Astrocyte (in vitro differentiated cells and primary cell): ENCODE measurements at regions not wholly inside any gene's neighbourhood (a gene's known extent, or its start where the extent isn't known, plus 50 kb on each side); places are given as distances from the start of the nearest gene placed in this dataset.

Experiments
- DNase-seq: peaks from one replicate; pipeline ENCODE4 v3.0.0-alpha.2; 2010; ENCODE audit warnings: low read depth
- FAIRE-seq: peaks from 2 replicates; lab custom pipeline; 2011; peaks lifted over from hg19 to GRCh38; lab: Jason Lieb, UNC
- H2AFZ ChIP-seq: 2 replicates; pipeline ENCODE4 v1.6.0; 2012; ENCODE audit warnings: low read depth, low read length, inconsistent platforms
- H3K27ac ChIP-seq: 2 replicates; pipeline ENCODE4 v1.5.1; 2011; ENCODE audit warnings: low read depth, low read length, inconsistent platforms
- H3K27me3 ChIP-seq: 2 replicates; pipeline ENCODE4 v1.6.0; 2011; ENCODE audit warnings: low read length, inconsistent platforms; ENCODE audit not compliant: insufficient read depth
- H3K36me3 ChIP-seq: 2 replicates; pipeline ENCODE4 v1.5.1; 2011; ENCODE audit warnings: low read length, inconsistent platforms; ENCODE audit not compliant: insufficient read depth
- H3K4me1 ChIP-seq: 2 replicates; pipeline ENCODE4 v1.5.1; 2011; ENCODE audit warnings: low read length, inconsistent platforms; ENCODE audit not compliant: insufficient read depth
- H3K4me2 ChIP-seq: 2 replicates; pipeline ENCODE4 v1.6.0; 2012; ENCODE audit warnings: low read length, inconsistent platforms
- H3K4me3 ChIP-seq: 2 replicates; pipeline ENCODE4 v1.5.1; 2011; ENCODE audit warnings: low read depth, mild to moderate bottlenecking, low read length, inconsistent platforms; ENCODE audit not compliant: insufficient read depth
- H3K79me2 ChIP-seq: 2 replicates; pipeline ENCODE4 v1.6.0; 2012; ENCODE audit warnings: mild to moderate bottlenecking, low read length, inconsistent platforms; ENCODE audit not compliant: insufficient read depth
- H3K9ac ChIP-seq: 2 replicates; pipeline ENCODE4 v1.6.0; 2012; ENCODE audit warnings: mild to moderate bottlenecking, low read length, inconsistent platforms
- H3K9me3 ChIP-seq: 2 replicates; pipeline ENCODE4 v1.5.1; 2012; ENCODE audit warnings: low read depth, mild to moderate bottlenecking, low read length, inconsistent platforms; ENCODE audit not compliant: insufficient read depth
- H4K20me1 ChIP-seq: 2 replicates; pipeline ENCODE4 v1.6.0; 2012; ENCODE audit warnings: low read length, inconsistent platforms; ENCODE audit not compliant: insufficient read depth
- H3K27ac Mint-ChIP-seq: one replicate; pipeline ENCODE4 v1.8.0; 2021; ENCODE audit warnings: mild to moderate bottlenecking, mixed read lengths; ENCODE audit not compliant: unreplicated experiment
- H3K27me3 Mint-ChIP-seq: one replicate; pipeline ENCODE4 v1.8.0; 2021; ENCODE audit warnings: low read depth, mixed read lengths; ENCODE audit not compliant: unreplicated experiment
- H3K36me3 Mint-ChIP-seq: one replicate; pipeline ENCODE4 v1.8.0; 2021; ENCODE audit warnings: low read depth, mixed read lengths; ENCODE audit not compliant: unreplicated experiment
- H3K4me1 Mint-ChIP-seq: one replicate; pipeline ENCODE4 v1.8.0; 2021; ENCODE audit warnings: low read depth, mixed read lengths; ENCODE audit not compliant: unreplicated experiment
- H3K4me3 Mint-ChIP-seq: one replicate; pipeline ENCODE4 v1.8.0; 2021; ENCODE audit warnings: mild to moderate bottlenecking, moderate library complexity, mixed read lengths; ENCODE audit not compliant: unreplicated experiment
- H3K9me3 Mint-ChIP-seq: one replicate; pipeline ENCODE4 v1.8.0; 2021; ENCODE audit warnings: mild to moderate bottlenecking, mixed read lengths; ENCODE audit not compliant: unreplicated experiment
- CTCF ChIP-seq: IDR thresholded peaks from 2 replicates; pipeline ENCODE4 v1.5.1; 2011; ENCODE audit warnings: low read depth, mild to moderate bottlenecking, inconsistent platforms, low read length, moderate library complexity; ENCODE audit not compliant: insufficient read depth
- EZH2 ChIP-seq: IDR thresholded peaks from 2 replicates; pipeline ENCODE4 v1.6.1; 2012; ENCODE audit warnings: mild to moderate bottlenecking, low read length, inconsistent platforms; ENCODE audit not compliant: insufficient read depth

GRCh38 chr13:33953781-33954180 is 135.8 kb downstream of the RFC3 start:
- Histone ChIP-seq H3K27me3 (no peaks in the 10 kb centered on the region), H3K9ac (no peak overlapping the region), H3K27ac (peak overlapping the region; percentile 10), H3K4me2 (peak overlapping the region; percentile 6), H3K4me1 (peaks cover 3% of the 10 kb centered on the region), H3K79me2 (no peaks in the 10 kb centered on the region), H2AFZ (no peak overlapping the region), H3K4me3 (no peak overlapping the region), H3K36me3 (no peaks in the 10 kb centered on the region), H3K9me3 (no peaks in the 10 kb centered on the region), H4K20me1 (no peaks in the 10 kb centered on the region)
- no peaks in the 10 kb centered on the region for H3K9me3 Mint-ChIP-seq
- no peaks in the 10 kb centered on the region for H3K4me1 Mint-ChIP-seq
- H3K36me3 Mint-ChIP-seq, result no peaks in the 10 kb centered on the region
- peak; percentile 37 for FAIRE-seq
- H3K4me3 Mint-ChIP-seq, result no peak overlapping the region
- H3K27ac Mint-ChIP-seq, result no peak overlapping the region
- no peak for TF ChIP-seq CTCF
- TF ChIP-seq EZH2, result no peak
- DNase-seq, result peak; percentile 31
- H3K27me3 Mint-ChIP-seq, result no peaks in the 10 kb centered on the region

GRCh38 chr13:33956346-33956745 is 138.4 kb downstream of the RFC3 start:
- no peak overlapping the region for H3K4me3 Mint-ChIP-seq
- H3K27ac Mint-ChIP-seq, result no peak overlapping the region
- H3K9me3 ChIP-seq, result no peaks in the 10 kb centered on the region
- H3K36me3 ChIP-seq, result no peaks in the 10 kb centered on the region
- H3K27ac ChIP-seq, result no peak overlapping the region
- DNase-seq (no peak), FAIRE-seq (no peak)
- H3K36me3 Mint-ChIP-seq, result no peaks in the 10 kb centered on the region
- no peaks in the 10 kb centered on the region for H3K79me2 ChIP-seq
- peaks cover 3% of the 10 kb centered on the region for H3K4me1 ChIP-seq
- H3K9ac ChIP-seq, result no peak overlapping the region
- no peaks in the 10 kb centered on the region for H3K9me3 Mint-ChIP-seq
- no peak overlapping the region for H2AFZ ChIP-seq
- H4K20me1 ChIP-seq, result no peaks in the 10 kb centered on the region
- no peak overlapping the region for H3K4me2 ChIP-seq
- TF ChIP-seq EZH2, result no peak
- no peak for TF ChIP-seq CTCF
- no peaks in the 10 kb centered on the region for H3K4me1 Mint-ChIP-seq
- H3K27me3 Mint-ChIP-seq, result no peaks in the 10 kb centered on the region
- no peaks in the 10 kb centered on the region for H3K27me3 ChIP-seq
- no peak overlapping the region for H3K4me3 ChIP-seq

GRCh38 chr13:33957497-33957905 is 139.6 kb downstream of the RFC3 start:
- Histone ChIP-seq H3K9me3 (no peaks in the 10 kb centered on the region), H3K9ac (no peak overlapping the region), H3K4me3 (no peak overlapping the region), H3K27me3 (no peaks in the 10 kb centered on the region), H2AFZ (no peak overlapping the region), H3K36me3 (no peaks in the 10 kb centered on the region), H3K79me2 (no peaks in the 10 kb centered on the region), H3K4me1 (peaks cover 1% of the 10 kb centered on the region), H3K4me2 (no peak overlapping the region), H3K27ac (no peak overlapping the region), H4K20me1 (no peaks in the 10 kb centered on the region)
- no peak overlapping the region for H3K27ac Mint-ChIP-seq
- H3K4me3 Mint-ChIP-seq, result no peak overlapping the region
- no peaks in the 10 kb centered on the region for H3K9me3 Mint-ChIP-seq
- no peak for DNase-seq
- H3K27me3 Mint-ChIP-seq, result no peaks in the 10 kb centered on the region
- FAIRE-seq, result no peak
- no peaks in the 10 kb centered on the region for H3K36me3 Mint-ChIP-seq
- no peak for TF ChIP-seq CTCF
- TF ChIP-seq EZH2, result no peak
- no peaks in the 10 kb centered on the region for H3K4me1 Mint-ChIP-seq
